Osteoblast (primary cell): ENCODE measurements at regions not wholly inside any gene's neighbourhood (a gene's known extent, or its start where the extent isn't known, plus 50 kb on each side); places are given as distances from the start of the nearest gene placed in this dataset.

Source experiments
- DNase-seq: peaks from one replicate; pipeline ENCODE4 v3.0.0; 2011; ENCODE audit warnings: low spot score, mixed read lengths; ENCODE audit not compliant: insufficient read length; ENCODE audit errors: missing footprints
- H2AFZ ChIP-seq: 2 replicates; pipeline ENCODE4 v1.6.0; 2011; ENCODE audit warnings: mild to moderate bottlenecking, low read length
- H3K27ac ChIP-seq: 2 replicates; pipeline ENCODE4 v1.5.1; 2011; ENCODE audit warnings: mild to moderate bottlenecking, low read depth, low read length, moderate library complexity
- H3K27me3 ChIP-seq: 2 replicates; pipeline ENCODE4 v1.6.0; 2012; ENCODE audit warnings: mild to moderate bottlenecking, control low read depth, inconsistent platforms, low read length, moderate library complexity; ENCODE audit not compliant: insufficient read depth
- H3K36me3 ChIP-seq: 2 replicates; pipeline ENCODE4 v1.5.1; 2011; ENCODE audit warnings: mild to moderate bottlenecking, low read length, control low read depth, moderate library complexity; ENCODE audit not compliant: insufficient read depth
- H3K4me1 ChIP-seq: 2 replicates; pipeline ENCODE4 v1.5.1; 2011; ENCODE audit warnings: mild to moderate bottlenecking, low read length, control low read depth, moderate library complexity; ENCODE audit not compliant: insufficient read depth
- H3K4me2 ChIP-seq: 2 replicates; pipeline ENCODE4 v1.6.0; 2011; ENCODE audit warnings: mild to moderate bottlenecking, low read length; ENCODE audit not compliant: insufficient read depth
- H3K4me3 ChIP-seq: fragments of 200-600 bp; sonication (generic); 3 replicates; pipeline ENCODE4 v1.5.1; 2012; ENCODE audit warnings: mild to moderate bottlenecking, low read length, inconsistent platforms; ENCODE audit not compliant: insufficient read depth
- H3K79me2 ChIP-seq: 2 replicates; pipeline ENCODE4 v1.6.0; 2012; ENCODE audit warnings: mild to moderate bottlenecking, low read length, control low read depth, inconsistent platforms; ENCODE audit not compliant: insufficient read depth
- H3K9me3 ChIP-seq: 2 replicates; pipeline ENCODE4 v1.5.1; 2011; ENCODE audit warnings: low read depth, low read length, control low read depth
- H4K20me1 ChIP-seq: 2 replicates; pipeline ENCODE4 v1.6.0; 2012; ENCODE audit warnings: mild to moderate bottlenecking, low read length, control low read depth; ENCODE audit not compliant: insufficient read depth
- CTCF ChIP-seq: IDR thresholded peaks from 2 replicates; pipeline ENCODE4 v1.5.1; 2011; ENCODE audit warnings: mild to moderate bottlenecking, low read depth, low read length, moderate library complexity; ENCODE audit errors: extremely low read depth

GRCh38 chr1:64337926-64338325 lies 132.0 kb upstream of the CACHD1 start:
- no peak overlapping the region for H3K4me3 ChIP-seq
- H2AFZ ChIP-seq = no peak overlapping the region
- H3K4me1 ChIP-seq = no peaks in the 10 kb centered on the region
- H3K27ac ChIP-seq = no peak overlapping the region
- H3K36me3 ChIP-seq = no peaks in the 10 kb centered on the region
- DNase-seq = no peak
- H4K20me1 ChIP-seq = no peaks in the 10 kb centered on the region
- H3K27me3 ChIP-seq = no peaks in the 10 kb centered on the region
- no peak overlapping the region for H3K4me2 ChIP-seq
- no peaks in the 10 kb centered on the region for H3K79me2 ChIP-seq
- H3K9me3 ChIP-seq = no peaks in the 10 kb centered on the region
- no peak for TF ChIP-seq CTCF

GRCh38 chr1:64340361-64340760 lies 129.6 kb upstream of the CACHD1 start:
- H3K27me3 ChIP-seq = no peaks in the 10 kb centered on the region
- H3K36me3 ChIP-seq = no peaks in the 10 kb centered on the region
- H3K79me2 ChIP-seq = no peaks in the 10 kb centered on the region
- H4K20me1 ChIP-seq = no peaks in the 10 kb centered on the region
- peaks cover 4% of the 10 kb centered on the region for H3K4me1 ChIP-seq
- H2AFZ ChIP-seq = no peak overlapping the region
- TF ChIP-seq CTCF = no peak
- H3K9me3 ChIP-seq = no peaks in the 10 kb centered on the region
- no peak overlapping the region for H3K27ac ChIP-seq
- H3K4me2 ChIP-seq = no peak overlapping the region
- no peak for DNase-seq
- H3K4me3 ChIP-seq = no peak overlapping the region

- Histone ChIP-seq H3K27me3 (peaks cover 2% of the 10 kb centered on the region), H3K27ac (no peak overlapping the region), H3K79me2 (no peaks in the 10 kb centered on the region), H4K20me1 (no peaks in the 10 kb centered on the region), H3K4me1 (peaks cover 4% of the 10 kb centered on the region), H3K9me3 (no peaks in the 10 kb centered on the region), H3K36me3 (no peaks in the 10 kb centered on the region), H2AFZ (no peak overlapping the region), H3K4me3 (no peak overlapping the region), H3K4me2 (no peak overlapping the region)
- no peak for TF ChIP-seq CTCF
- DNase-seq = peak; percentile 68
These were observed 126.7 kb upstream of the CACHD1 start for GRCh38 chr1:64343105-64343822.

GRCh38 chr1:64343823-64344190 lies 126.1 kb upstream of the CACHD1 start:
- no peaks in the 10 kb centered on the region for H3K36me3 ChIP-seq
- peaks cover 4% of the 10 kb centered on the region for H3K4me1 ChIP-seq
- H3K9me3 ChIP-seq = no peaks in the 10 kb centered on the region
- peaks cover 3% of the 10 kb centered on the region for H3K27me3 ChIP-seq
- H3K79me2 ChIP-seq = no peaks in the 10 kb centered on the region
- H2AFZ ChIP-seq = no peak overlapping the region
- TF ChIP-seq CTCF = no peak
- no peak overlapping the region for H3K4me2 ChIP-seq
- H3K27ac ChIP-seq = no peak overlapping the region
- no peak for DNase-seq
- H3K4me3 ChIP-seq = no peak overlapping the region
- no peaks in the 10 kb centered on the region for H4K20me1 ChIP-seq
